Stimulated activated CD8-positive, alpha-beta memory T cell treated with anti-CD3 and anti-CD28 coated beads, Interleukin-4, amount 100 ng/mL, for 4 hours (primary cell): ENCODE measurements at regions not wholly inside any gene's neighbourhood (a gene's known extent, or its start where the extent isn't known, plus 50 kb on each side); places are given as distances from the start of the nearest gene placed in this dataset.

Source experiments
- DNase-seq, 2 donors: peaks; one replicate each; pipeline ENCODE4 v3.0.0-alpha.2; 2020; ENCODE audit warnings: low read depth in 2 of 2, low spot score in 1 of 2

DNA sequence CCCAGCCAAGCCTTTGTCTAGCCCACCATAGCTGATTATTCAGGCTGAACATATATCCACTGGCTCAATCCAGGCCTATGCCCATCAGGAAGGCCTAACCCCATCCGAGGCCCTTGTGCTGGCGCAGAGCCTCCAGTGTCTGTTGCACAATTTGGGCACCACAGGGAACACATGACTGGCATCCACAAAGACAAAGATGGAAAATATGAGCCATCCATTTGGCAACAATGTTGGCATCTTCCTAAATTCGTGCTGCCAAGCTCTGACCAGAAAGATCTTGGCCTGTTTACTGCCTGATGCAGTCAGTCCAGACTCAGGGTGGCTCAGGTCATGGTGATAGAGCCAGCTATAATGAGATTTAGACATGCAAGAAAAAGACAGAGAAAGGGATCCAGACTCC, 233.8 kb downstream of the PIK3R1 start:
- no peak for DNase-seq

GRCh38 chr5:68450245-68450852, 234.8 kb downstream of the PIK3R1 start:
- DNase-seq = no peak

DNA sequence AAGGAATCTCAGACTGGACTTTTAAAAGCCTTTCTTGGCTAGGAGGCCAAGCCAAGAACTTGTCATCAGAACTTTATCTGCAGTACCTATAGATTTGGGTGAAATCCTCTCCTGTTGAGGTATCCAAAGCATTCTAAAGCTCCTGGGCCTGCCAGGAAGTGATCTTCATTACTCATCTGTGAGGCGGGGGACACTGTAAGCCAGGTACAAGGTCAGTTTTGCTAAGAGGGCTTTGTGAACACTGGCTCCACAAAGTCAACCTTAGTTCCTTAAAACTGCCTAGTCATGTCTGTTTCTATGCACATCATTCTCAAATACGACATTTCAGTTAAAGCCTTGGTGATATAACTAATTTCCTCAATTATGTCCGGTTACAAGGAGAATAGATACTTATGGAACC, 236.7 kb downstream of the PIK3R1 start:
- DNase-seq = no peak

GRCh38 chr5:68454172-68454571, 238.6 kb downstream of the PIK3R1 start:
- no peak for DNase-seq

DNA sequence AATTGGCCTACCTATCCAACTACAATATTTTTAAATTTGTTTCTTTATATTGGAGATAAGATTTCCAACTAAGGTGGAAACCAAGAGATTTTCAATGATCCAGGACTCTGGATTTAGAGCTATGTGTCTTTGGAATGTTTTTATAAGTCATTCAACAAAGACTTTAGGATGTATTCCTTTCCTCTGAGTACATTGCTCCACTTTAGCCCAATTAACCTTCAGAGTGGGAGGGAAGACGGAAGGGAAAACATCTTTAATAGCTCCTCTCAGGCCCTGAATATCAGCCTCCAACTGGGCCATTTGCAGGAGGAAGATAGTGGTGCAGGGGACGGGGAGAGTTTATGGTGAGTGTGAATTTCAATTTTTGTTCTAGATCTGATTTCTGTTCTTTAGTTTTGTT, 239.2 kb downstream of the PIK3R1 start:
- DNase-seq = no peak

DNA sequence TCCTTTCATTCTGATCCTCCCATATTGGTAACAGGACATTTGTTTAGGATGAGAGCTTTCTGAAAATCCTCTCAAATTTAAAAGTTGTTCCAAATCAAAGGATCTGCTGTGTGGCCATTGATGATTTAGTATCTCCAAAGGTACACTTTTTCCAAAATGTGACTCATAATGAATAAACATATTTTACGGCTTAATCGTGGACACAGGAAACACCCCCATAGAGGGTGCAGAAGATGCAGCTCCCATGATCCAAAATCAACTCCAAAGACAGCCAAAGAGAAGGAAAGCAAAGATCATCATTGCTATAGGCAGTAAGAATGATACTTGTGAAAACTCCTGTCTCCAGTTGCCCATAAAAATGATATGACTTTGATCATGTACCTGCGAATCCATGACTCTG, 239.7 kb downstream of the PIK3R1 start:
- no peak for DNase-seq

GRCh38 chr5:68456756-68457217, 241.2 kb downstream of the PIK3R1 start:
- no peak for DNase-seq

- no peak for DNase-seq
Observed at GRCh38 chr5:68457285-68457684, 241.7 kb downstream of the PIK3R1 start.

DNA sequence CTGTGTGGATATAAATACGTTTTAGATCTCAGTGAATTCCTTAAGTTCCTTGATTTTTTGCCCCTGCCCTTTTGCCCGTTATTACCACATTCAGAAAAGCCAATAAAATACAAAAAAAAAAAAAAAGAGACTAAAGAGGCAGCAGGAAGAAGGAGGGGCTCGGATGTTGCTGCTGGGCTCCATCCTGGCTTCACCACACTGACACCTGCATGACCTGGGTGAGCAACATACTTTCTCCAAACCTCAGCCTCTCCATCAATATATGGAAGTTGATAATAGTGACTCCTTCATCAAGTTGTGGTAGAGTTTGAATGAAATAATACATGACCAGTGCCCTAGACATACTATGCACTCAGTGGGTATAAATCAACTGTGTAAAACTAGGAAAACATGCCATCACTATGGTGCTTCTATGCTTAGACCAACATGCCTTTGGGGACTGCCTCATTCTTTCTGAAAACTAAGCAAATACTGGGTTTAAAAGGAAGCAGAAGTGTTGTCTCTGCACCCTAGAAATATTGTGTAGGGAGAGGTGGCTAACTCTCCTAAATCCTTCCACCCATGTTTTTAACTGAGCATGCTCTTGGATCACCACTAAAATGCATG, 243.0 kb downstream of the PIK3R1 start:
- DNase-seq = no peak

DNA sequence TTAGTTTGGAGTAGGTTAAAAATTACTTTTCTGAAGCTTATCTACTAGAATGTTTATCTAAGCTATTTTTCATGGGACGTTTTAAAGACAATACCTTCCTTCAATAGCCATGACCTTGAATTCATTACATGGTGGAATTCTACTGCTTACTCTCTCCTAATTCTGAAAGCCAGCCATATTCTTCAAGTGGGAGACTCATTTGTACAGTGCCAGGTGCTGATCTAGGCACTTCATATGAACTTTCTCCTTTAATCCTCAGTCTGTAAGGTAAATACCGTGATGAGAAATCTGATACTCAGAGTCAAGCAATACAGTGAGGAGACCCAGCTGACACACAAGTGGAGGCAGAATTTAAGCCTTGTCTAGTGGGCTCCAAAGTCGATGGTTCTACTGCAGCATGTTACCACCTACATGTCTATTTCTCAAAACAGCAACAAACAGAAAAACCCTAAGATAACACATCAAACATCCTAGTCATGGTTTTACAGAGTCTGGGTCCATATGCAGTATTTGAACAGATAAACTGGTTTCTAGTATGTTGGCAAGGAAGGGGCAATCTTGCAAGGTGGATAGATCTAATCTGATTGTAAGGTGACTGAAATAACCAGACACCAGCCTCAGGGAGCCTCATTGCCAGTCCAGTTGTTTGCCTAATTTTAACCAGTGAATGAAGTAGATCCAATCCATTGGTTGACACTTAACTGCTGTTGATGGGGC, 243.7 kb downstream of the PIK3R1 start:
- no peak for DNase-seq

- no peak for DNase-seq
Observed at GRCh38 chr5:68459810-68460139, 244.2 kb downstream of the PIK3R1 start.

DNA sequence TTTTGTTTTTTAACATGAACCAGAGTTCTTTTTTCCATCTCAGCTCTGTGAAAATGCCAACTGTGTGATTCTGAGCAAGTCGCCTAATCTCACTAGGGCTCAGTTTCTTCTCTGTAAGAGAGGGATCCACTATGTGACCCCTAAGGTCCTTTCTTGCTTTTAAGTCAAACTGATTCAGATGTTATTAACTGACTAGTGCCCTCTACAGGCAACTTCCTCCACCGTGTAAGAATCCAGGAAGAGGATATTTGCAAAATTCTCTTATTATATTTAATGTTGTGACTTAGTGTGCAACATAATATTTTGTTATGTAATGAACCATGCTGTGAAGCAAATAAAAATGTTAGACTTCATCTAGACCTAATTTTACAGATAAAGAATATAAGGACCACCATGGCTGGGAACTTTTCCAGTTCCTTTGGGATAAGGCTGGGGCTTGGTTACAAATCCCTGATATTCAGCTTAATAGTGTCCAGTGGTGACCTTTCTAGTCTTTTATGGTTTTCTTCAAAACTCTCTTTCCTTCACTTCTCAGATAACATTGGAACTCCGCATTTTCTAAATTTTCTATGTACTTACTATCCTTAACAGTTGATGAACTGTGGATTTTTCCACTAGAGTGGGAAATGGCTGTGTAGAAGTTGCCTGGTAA, 244.7 kb downstream of the PIK3R1 start:
- DNase-seq = peak in 1 of 2 donors; percentile 18

- no peak for DNase-seq
Observed at GRCh38 chr5:68463606-68464005, 248.1 kb downstream of the PIK3R1 start.

- DNase-seq = peak in 1 of 2 donors; percentile 19
Observed at GRCh38 chr5:68464424-68464823, 248.9 kb downstream of the PIK3R1 start.

DNA sequence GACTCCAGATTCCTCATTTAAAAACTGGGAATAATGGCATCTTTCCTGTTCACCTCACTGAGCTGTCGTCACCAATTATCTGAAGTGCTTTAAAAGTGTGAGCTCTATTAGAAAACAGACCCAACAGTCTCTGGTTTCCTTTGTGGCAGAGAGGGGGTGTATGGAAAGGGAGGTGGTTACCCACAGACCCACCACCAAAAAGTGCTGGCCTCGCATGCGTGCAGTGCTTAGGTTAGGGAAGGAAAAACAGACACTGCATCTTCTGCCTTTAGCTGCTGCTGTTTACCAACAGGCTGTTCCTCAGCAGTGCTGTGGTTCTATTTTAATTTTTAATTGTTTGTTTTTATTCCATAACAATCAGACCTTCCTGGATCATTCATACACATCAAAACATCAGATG, 249.6 kb downstream of the PIK3R1 start:
- no peak for DNase-seq

- no peak for DNase-seq
Observed at GRCh38 chr5:68465934-68466551, 250.5 kb downstream of the PIK3R1 start.

- DNase-seq = no peak
Observed at GRCh38 chr5:68467208-68467607, 251.7 kb downstream of the PIK3R1 start.

- DNase-seq = no peak
Observed at GRCh38 chr5:68467794-68468193, 252.2 kb downstream of the PIK3R1 start.

- DNase-seq = no peak
Observed at GRCh38 chr5:68468322-68468721, 252.8 kb downstream of the PIK3R1 start.

- no peak for DNase-seq
Observed at GRCh38 chr5:68475476-68475983, 260.0 kb downstream of the PIK3R1 start.

DNA sequence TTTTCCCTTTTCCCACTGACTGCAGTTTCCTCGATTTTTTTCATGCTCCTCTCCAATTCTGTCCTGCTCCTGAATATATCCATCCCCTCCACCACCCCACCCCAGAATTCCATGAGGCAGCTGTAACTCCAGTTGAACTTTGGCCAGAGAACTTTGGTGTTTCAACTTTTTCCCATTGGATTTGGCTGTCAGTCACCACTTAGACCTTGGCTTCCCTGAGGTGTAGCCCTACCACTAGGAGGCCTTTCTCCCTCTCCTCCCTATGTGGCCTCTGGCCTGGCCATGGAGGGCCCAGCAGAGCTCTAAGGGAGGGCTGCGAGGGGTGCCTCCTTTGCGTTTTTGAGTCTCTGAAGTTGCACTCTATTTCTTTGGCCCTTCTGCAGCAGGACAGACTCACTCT, 261.3 kb downstream of the PIK3R1 start:
- no peak for DNase-seq
